GM13976 (cell line): ENCODE measurements at regions not wholly inside any gene's neighbourhood (a gene's known extent, or its start where the extent isn't known, plus 50 kb on each side); places are given as distances from the start of the nearest gene placed in this dataset.

Experiments used
- DNase-seq: peaks from one replicate; pipeline ENCODE4 v3.0.0; 2012; ENCODE audit warnings: low spot score
- in situ Hi-C: fragments of 300-500 bp; cut with MboI; formaldehyde crosslinking; loops from one replicate; pipeline ENCODE4 v1.12.0; 2022; ENCODE audit warnings: low sequenced_read_pairs, mixed read lengths, inconsistent platforms; ENCODE audit not compliant: unreplicated experiment
- TF ChIP-seq, protein P1 (sequence below): IDR thresholded peaks from 2 replicates; pipeline ENCODE4 v1.5.1; 2012; ENCODE audit warnings: borderline replicate concordance, mild to moderate bottlenecking; ENCODE audit not compliant: insufficient read depth; ENCODE audit errors: extremely low read depth, missing control alignments, control extremely low read depth

DNA sequence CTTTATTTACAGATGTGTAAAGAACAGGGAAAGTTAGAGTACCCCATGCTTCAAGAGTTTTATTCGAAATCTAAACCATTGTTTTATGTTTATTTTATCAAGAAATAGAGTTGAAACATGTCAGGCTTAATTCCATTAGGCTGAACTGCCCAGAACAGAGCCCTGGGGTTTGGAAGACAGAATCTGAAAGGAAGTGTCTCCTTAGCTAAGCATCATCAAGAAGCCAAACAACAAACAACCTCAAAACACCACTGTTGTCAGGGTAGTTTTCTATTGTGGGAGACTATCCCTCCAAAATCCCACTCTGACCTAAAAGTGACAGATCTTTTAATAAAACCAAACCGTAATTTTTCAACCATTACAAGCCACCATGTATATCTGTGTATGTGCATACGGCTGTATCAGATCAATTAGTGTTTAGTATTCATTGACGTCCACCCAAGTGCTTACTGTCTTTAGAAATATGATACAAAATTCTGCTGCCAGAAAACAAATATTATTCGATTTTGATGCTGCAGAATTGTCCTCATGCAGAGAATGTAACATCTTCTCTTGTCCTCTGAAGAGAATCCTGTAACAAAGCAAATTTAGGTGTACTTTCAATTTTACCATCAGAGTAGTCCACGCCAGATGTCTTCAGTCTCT is 271.9 kb upstream of the TMEM161B start:
- TF ChIP-seq, protein P1, sequence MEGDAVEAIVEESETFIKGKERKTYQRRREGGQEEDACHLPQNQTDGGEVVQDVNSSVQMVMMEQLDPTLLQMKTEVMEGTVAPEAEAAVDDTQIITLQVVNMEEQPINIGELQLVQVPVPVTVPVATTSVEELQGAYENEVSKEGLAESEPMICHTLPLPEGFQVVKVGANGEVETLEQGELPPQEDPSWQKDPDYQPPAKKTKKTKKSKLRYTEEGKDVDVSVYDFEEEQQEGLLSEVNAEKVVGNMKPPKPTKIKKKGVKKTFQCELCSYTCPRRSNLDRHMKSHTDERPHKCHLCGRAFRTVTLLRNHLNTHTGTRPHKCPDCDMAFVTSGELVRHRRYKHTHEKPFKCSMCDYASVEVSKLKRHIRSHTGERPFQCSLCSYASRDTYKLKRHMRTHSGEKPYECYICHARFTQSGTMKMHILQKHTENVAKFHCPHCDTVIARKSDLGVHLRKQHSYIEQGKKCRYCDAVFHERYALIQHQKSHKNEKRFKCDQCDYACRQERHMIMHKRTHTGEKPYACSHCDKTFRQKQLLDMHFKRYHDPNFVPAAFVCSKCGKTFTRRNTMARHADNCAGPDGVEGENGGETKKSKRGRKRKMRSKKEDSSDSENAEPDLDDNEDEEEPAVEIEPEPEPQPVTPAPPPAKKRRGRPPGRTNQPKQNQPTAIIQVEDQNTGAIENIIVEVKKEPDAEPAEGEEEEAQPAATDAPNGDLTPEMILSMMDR, result no peak
- DNase-seq, result no peak
- in situ Hi-C loops, result no loop called here

DNA sequence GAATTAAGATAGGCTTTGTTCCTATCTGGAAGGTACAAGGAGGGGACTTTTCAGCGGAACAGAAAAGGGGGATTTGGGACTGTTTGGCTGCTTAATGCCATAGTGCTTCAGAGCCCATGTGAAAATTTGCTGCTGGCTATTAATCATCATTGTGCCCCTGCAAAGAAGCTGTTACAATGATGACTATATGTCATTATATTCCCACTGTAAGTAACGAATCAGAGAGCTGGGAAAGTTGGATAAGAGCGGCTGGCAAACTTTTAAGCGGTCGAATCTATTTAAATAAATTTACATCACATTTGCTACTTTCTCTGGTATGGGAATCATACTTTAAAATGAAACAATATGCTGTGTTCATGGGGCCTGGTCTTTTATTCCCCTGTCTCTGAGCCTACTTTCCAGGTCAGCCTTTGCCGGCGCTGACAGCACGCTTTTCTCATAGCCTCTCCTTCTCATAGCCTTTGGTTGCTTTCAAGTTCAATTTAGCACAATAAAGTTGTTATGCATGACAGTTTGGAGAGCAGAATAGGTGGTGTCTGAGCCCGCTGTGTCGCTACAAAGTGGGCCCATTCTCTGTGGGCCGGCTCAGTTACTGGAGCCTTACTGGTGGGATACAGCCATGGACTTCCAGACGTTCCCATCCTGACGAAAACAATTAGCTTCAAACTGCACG is 271.2 kb upstream of the TMEM161B start:
- TF ChIP-seq, protein P1, result no peak
- in situ Hi-C loops, result no loop called here
- no peak for DNase-seq

DNA sequence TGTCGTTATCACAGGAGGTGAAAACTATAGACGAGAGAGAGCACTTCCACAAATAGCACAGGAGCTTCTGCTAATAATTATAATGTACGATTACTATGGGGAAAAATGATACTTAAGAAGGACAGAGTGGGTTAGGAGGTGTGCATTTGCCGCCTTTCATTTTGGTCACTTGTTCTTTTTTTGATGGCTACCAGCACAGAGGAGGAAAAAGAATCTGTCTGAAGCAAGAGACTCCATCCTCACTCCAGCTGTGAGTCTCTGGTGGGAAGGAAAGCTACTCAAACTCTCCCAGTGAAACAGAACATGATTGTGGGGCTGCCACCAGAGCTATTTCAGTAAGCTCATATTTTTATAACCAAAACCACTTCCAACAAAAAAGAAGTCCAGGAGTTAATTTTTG is 270.4 kb upstream of the TMEM161B start:
- DNase-seq, result no peak
- in situ Hi-C loops, result no loop called here
- TF ChIP-seq, protein P1, result no peak

DNA sequence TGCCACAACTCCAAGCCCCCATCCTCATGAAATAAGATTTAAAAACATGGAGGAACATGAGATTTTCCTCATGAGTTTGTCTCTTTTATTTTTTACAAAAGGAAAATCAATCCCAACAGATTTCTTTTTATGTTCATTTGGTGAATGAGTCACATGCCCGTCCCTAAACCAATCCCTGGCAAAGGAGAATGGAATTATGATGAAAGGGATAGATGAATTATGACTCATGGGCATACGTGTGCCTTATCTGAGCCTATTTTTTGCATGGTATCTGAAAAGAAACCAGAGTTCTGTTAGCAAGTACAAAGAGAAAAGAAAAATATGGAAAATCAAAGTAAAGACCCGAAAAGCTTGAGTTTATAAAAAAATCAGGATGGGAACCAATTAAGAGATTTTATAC is 267.5 kb upstream of the TMEM161B start:
- TF ChIP-seq, protein P1, result no peak
- in situ Hi-C loops, result no loop called here
- DNase-seq, result no peak

DNA sequence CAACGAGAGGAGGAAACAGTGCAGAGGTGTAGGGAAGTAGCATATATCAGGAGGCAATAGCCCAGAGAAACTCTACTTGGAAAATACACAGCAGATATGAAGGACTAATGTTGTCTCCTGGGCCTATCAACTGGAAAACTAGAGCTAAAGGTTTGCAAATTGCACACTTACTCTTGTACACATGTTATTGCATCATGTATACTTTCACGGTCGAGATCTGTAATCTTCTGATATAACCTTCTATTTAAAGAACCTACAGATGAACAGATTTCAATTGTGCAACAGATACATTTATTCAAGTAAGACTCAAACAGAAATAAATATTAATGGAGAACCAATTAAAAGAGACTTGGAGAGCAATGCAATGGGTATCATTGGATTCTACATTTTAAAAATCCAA is 256.3 kb upstream of the TMEM161B start:
- TF ChIP-seq, protein P1, result no peak
- in situ Hi-C loops, result no loop called here
- DNase-seq, result no peak

DNA sequence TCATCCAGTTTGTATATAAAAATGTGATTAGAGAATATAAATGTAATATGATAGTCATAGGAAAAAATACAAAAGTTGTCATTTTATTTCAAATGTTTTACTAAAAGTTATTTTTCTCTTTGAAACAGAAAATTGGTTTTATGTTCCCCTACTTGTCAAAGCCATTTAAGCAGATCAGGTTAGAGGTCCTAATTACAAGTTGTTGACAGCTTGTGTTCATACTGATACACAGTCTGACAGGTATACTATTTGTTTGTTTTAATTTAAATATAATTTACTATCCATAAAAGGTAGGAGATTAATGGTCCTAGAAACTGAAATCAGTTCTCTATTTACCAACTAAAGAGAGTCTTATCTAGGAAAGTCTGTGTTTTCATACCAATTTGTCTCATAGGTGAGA is 250.4 kb upstream of the TMEM161B start:
- TF ChIP-seq, protein P1, result no peak
- in situ Hi-C loops, result no loop called here
- DNase-seq, result no peak
